GM12872 (cell line): ENCODE measurements at regions not wholly inside any gene's neighbourhood (a gene's known extent, or its start where the extent isn't known, plus 50 kb on each side); places are given as distances from the start of the nearest gene placed in this dataset.

Source experiments
- CTCF ChIP-seq: IDR thresholded peaks from 3 replicates; pipeline ENCODE4 v1.5.1; 2011; ENCODE audit warnings: low read depth, mild to moderate bottlenecking, low read length, moderate library complexity; ENCODE audit not compliant: insufficient read depth

GRCh38 chr11:80024119-80024518 lies 583.3 kb upstream of the TENM4 start:
- TF ChIP-seq CTCF = no peak

- TF ChIP-seq CTCF = no peak
Measured at GRCh38 chr11:80023386-80023785, 582.6 kb upstream of the TENM4 start.

DNA sequence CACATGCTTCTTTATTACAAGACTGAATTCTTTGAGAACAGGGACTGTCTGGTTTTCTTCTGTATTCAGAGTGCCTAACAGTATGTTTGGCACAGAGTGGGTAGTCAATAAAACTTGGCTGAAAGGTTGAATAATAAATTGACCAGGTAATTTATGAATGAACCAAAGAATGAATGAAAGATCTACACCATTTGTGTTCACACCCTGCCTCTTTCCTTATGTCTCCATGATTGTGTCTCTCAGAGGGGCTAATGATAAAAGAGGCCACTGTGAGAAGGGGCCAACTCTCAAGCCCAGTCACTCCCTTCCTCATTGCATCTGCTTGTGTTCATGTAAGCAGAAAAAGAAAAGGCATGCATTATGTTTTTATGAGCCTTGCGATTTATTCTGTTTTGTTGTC lies 569.7 kb upstream of the TENM4 start:
- TF ChIP-seq CTCF = no peak

GRCh38 chr11:80009081-80009480 lies 568.3 kb upstream of the TENM4 start:
- TF ChIP-seq CTCF = no peak

DNA sequence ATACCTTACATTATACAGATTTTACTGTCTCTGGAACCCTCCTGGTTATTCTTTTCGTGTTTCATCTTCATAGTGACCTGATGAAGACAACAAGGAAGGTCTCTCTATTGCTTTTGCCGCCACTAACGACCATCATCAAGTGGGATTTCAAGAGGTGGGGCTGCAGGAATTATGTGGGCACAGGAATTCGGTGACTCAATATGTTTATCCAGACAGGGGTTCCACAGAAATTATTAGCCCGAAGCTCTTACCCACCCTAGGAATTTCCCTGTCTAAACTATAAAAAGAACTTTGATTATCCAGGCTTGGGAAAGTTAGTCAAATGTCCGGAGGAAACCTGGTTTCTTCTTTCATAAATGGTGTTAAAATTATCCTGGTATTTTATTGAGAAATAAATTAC lies 566.8 kb upstream of the TENM4 start:
- no peak for TF ChIP-seq CTCF

DNA sequence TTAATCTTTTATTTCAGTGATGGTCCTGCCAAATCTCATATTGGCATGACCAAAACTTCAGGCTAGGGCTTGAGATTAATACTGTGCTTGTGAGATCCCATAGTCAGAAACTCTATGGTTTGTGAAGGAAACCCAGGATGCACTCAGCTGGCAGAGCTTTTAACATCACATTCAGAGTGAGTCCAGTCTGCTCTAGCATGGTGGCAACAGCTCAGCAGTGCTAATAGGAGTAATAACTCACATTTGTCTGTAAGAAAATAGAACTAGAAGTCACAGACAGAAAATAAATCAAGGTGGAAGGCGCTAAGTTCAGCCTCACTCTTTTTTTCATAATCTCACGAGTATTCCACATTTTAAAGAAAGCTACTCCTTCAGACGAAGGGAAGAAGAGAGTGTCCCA lies 549.3 kb upstream of the TENM4 start:
- no peak for TF ChIP-seq CTCF

GRCh38 chr11:79982185-79982584 lies 541.4 kb upstream of the TENM4 start:
- TF ChIP-seq CTCF = no peak

- no peak for TF ChIP-seq CTCF
Measured at GRCh38 chr11:79980916-79981315, 540.1 kb upstream of the TENM4 start.
